ENCODE measurements at regions not wholly inside any gene's neighbourhood (a gene's known extent, or its start where the extent isn't known, plus 50 kb on each side); places are given as distances from the start of the nearest gene placed in this dataset.

DNA sequence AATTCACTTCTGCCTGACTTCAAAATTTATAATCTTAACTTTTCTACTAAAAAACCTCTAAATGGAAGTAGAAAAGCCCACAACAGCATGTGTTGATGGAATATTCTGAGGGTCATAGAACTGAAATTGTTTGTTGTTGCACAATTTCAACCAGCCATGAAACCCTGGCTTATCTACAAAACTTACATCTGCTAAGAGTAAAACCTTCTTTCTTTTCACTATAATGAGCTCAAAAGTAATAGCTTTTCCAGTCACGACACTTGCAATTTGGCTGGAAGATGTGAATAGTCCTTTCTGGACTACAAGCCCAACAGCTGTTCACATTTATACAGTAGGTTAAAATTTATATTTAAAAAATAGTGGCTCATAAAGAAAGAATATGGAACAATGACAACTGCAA is 250.0 kb downstream of the GPAT3 start:
- no peak for TF ChIP-seq CTCF (IDR thresholded peaks at IDR 0.05)
- no peak for TF ChIP-seq POLR2AphosphoS5 (IDR thresholded peaks at IDR 0.05; ENCODE audit: low read depth, low read length)
- no peak for TF ChIP-seq REST (IDR thresholded peaks at IDR 0.05; ENCODE audit: insufficient read depth in 1 of 2, low read depth in 2 of 2, low read length in 1 of 2)
- no peak for TF ChIP-seq SIN3A (IDR thresholded peaks at IDR 0.05; ENCODE audit: borderline replicate concordance, insufficient read depth, low read depth, low read length)
